ENCODE measurements at regions not wholly inside any gene's neighbourhood (a gene's known extent, or its start where the extent isn't known, plus 50 kb on each side); places are given as distances from the start of the nearest gene placed in this dataset.
A peak's percentile ranks its signal among the peaks of the same experiment; 100 is the strongest.

DNA sequence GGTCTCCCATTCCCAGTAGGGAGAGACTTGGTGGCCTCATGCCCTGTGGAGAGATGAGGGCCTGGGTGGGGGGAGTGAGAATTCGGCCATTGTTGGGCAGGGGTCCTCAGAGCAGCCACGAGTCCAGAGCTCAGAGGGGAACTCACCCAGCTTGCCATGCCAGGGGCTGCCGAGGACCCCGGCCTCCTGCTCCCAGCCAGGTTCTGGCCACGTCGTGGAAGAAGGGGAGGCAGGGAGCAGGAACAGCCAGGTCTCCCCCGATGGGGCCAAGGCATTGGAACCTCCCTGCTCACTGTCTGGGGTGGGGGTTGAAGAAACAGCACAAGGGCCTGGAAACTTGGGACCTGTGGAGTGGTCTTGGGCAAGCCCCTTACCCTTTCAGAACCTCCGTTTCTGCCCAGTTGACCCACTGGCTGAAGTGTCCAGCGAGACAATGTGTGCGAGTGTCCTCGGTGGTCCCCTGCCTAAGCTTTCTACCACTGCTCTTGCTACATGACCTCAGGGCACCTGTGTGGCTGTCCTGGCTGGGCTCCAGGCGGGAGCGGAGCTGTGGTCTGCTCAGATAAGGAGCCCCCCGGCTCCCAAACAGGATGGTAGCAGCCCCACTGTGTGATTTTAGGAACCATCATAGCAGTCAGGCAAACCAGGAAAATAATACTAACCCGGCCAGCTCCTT lies 74.7 kb upstream of the WNT11 start:
- no peak overlapping the region for H3K4me3 ChIP-seq (ENCODE audit: low read depth, low read length)
- DNase-seq (ENCODE audit: low read depth), result no peak
- no peak for TF ChIP-seq CTCF (conservative IDR thresholded peaks at IDR 0.05; ENCODE audit: low read depth, low read length)

GRCh38 chr11:76280151-76280881 lies 74.0 kb upstream of the WNT11 start:
- no peak for DNase-seq (ENCODE audit: low read depth)
- no peak overlapping the region for H3K4me3 ChIP-seq (ENCODE audit: low read depth, low read length)
- no peak for TF ChIP-seq CTCF (conservative IDR thresholded peaks at IDR 0.05; ENCODE audit: low read depth, low read length)

DNA sequence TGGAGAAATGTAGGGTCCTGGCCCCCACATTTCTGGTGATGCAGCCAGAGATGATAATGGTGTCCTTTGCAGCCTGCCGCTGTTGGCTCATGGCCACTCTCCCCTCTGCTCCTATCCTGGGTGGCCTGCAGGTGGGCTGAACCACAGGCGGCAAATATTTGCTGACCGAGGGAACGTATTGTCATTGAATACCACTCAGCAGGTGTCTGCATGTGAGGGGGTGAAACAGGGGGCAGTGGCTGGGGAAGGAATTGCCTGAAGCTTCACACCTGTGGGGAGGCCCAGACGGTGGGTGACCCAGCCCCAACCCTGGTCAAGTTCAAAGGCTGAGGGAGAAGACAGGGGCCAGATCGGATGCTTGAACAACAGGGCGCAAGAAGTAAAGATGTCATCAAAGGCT lies 73.3 kb upstream of the WNT11 start:
- H3K4me3 ChIP-seq (ENCODE audit: low read depth, low read length), result no peak overlapping the region
- no peak for DNase-seq (ENCODE audit: low read depth)
- no peak for TF ChIP-seq CTCF (conservative IDR thresholded peaks at IDR 0.05; ENCODE audit: low read depth, low read length)

GRCh38 chr11:76279038-76279437 lies 72.7 kb upstream of the WNT11 start:
- H3K4me3 ChIP-seq (ENCODE audit: low read depth, low read length), result no peak overlapping the region
- TF ChIP-seq CTCF (conservative IDR thresholded peaks at IDR 0.05; ENCODE audit: low read depth, low read length), result no peak
- DNase-seq (ENCODE audit: low read depth), result no peak

DNA sequence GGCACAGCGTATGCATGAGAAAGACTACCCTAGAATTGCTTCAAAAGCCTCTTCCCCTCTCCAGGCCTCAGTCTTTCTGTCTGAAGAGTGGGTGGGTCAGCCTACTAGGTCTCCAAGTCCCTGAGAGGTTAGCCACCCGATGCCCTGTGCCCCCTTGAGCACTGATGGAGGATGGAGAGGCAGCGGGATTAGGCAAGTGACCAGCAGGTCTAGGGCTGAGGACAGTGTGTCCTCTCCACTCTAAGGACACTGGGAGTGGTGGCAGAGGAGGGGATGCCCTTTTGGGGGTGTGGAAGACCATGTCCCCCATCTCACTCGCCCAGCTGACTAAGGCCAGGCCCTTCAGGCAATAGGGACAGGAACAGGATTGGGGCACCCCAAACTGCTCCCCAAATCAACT lies 72.2 kb upstream of the WNT11 start:
- no peak overlapping the region for H3K4me3 ChIP-seq (ENCODE audit: low read depth, low read length)
- no peak for TF ChIP-seq CTCF (conservative IDR thresholded peaks at IDR 0.05; ENCODE audit: low read depth, low read length)
- no peak for DNase-seq (ENCODE audit: low read depth)

GRCh38 chr11:76277298-76278175 lies 71.2 kb upstream of the WNT11 start:
- H3K4me3 ChIP-seq (ENCODE audit: low read depth, low read length), result no peak overlapping the region
- no peak for TF ChIP-seq CTCF (conservative IDR thresholded peaks at IDR 0.05; ENCODE audit: low read depth, low read length)
- peak; percentile 35 for DNase-seq (ENCODE audit: low read depth)

Data from choroid plexus epithelial cell (primary cell).